ENCODE measurements at regions not wholly inside any gene's neighbourhood (a gene's known extent, or its start where the extent isn't known, plus 50 kb on each side); places are given as distances from the start of the nearest gene placed in this dataset.

DNA sequence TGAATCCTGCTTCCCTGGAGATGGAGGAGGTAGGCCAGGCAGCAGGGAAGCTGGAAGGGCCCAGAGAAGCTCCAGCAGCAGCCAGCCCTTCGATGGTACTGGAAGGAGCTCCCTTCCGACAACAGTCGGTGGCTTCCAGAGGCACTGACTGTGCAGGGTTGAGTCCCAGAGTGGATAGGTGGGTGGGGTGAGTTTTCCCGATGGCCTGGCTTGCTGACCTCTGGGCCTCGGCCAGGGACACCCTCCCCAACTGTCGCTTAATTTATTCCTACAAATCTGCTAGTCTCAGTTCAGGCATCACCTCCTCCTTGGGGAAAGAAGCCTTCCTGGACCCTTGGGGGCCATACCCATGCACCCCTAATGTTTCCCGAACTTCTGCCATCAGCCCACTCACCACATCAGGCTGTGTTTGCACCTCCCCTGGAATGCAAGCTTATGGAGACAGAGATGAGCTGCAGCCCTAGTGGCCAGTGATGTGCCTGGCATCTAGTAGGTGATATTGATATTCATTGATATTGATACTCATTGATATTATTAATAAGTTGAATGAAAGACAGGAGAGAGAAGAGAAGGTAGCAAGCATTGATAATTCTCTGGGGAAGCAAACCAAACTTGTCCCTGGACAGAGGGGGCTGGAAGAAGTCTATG lies 104.6 kb upstream of the BOD1 start:
- no peak for DNase-seq

DNA sequence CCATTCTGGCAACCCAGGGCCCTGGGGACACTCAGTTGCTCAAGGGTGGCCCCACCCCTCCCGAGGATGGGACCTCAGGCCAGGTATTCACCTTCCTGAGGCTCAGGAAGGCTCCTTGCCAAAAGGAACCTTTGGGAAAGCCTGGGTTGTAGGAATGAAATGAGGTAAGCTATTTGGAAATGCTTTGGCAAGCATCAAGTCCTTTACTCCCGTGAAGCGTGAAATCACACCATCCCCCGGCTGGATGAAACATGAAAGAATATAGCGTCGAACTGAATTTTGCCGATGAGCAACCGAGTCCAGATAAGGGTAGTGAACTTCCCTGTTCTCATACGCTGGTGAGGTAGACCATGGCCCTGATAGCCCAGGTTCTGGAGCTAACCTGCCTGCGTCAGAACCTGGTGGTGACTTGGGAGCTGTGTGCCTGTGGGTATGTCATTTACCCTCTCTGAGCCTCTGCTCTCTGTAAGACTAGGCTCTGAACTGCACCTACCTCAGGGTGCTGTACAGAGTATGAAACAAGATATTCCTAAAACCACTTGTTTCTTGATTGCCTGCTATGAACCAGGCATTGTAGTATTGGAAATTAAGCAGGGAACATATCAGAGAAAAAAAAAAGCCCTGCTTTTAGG lies 105.3 kb upstream of the BOD1 start:
- no peak for DNase-seq

DNA sequence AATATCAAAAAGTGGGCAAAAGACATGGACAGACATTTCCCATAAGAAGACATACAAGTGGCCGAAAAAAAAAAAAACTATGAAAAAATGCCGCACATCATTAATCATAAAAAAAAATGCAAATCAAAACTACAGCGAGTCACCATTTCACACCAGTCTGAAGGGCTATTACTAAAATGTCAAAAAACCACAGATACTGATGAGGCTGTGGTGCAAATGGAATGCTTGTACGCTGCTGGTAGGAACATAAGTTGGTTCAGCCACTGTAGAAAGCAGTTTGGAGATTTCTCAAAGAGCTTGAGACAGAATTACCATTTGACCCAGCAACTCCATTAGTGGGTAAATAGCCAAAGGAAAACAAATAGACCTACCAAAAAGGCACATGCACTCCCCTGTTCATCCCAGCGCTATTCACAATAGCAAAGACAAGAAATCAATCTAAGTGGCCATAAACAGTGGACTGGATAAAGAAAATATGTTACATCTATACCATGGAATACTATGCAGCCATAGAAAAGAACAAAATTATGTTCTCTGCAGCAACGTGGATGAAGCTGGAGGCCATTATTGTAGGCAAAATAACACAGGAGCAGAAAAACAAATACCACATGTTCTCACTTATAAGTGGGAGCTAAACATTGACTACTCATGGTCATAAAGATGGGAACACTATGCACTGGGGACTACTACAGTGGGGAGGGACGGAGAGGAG lies 110.6 kb upstream of the BOD1 start:
- DNase-seq, result no peak

DNA sequence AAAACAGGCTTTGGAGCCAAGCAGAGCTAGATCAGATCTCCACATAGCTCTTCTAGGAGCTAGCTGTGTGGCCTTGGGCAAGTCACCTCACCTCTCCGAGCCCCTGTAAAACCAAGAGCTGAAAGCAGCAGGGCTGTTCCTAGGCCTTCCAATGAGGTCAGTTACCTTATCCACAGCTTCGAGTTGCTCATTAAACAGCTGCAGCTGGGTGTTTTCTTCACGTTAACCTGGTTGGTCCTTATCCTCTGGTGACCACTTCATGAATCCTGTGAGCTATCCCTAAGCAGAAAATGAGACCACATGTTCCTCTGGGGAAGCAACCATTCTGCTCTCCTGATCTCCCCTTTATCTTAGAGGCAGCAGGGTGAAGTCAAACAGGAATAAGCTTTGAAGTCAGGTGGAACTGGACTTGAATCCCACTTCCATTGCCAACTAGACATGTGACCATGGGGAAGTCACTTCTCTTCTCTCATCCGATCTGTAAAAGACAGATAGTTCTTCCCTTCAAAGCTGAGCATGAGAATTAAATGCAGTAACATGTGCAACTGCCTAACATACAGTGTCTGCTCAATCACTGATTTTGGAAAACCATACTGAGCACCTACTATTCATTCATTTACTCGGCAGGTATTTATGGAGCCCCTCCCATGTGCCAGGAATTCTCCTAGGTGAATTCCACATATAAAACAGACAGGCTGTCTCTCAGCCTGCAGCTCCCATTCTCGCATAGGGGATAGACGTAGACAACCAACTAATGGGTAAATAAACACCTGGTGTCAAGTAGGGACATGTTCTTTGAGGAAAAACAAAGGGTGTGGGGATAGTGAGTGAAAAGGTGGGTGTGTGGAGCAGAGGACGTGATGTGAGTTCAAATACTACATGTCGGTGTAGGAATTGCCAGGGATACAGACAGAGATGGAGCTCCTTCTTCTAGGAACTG lies 111.7 kb upstream of the BOD1 start:
- DNase-seq, result no peak

DNA sequence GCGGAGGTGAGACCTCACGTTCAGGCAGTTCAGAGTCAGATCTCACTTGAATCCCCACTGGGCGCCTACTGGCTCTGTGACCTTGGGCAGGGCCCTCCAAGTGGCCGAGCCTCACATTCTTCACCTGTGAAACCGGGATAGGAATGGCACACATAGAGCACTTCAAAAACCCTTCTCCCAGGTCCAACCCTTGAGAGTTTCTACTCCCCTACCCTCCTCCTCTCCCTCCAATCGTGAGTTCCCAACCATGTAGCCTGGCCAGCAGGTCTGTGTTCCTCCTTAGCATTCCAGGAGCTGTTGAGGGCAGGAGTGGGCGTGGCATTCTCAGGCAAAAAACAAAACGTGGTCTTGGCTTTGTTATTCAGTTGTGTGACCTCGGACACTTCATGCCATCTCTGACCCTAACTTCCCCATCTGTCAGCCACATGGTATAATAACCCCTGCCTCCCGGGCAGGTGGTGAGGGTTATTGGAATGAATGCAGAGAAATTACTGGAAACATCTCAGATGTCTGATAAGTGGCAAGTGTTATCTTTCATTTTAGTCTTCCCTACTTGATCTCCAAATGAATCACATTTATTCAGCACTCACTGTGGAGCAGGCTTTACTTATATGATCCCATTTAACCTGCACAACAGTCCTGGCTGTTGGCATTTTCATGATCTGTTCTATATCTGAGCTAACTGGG lies 112.8 kb upstream of the BOD1 start:
- DNase-seq, result no peak

DNA sequence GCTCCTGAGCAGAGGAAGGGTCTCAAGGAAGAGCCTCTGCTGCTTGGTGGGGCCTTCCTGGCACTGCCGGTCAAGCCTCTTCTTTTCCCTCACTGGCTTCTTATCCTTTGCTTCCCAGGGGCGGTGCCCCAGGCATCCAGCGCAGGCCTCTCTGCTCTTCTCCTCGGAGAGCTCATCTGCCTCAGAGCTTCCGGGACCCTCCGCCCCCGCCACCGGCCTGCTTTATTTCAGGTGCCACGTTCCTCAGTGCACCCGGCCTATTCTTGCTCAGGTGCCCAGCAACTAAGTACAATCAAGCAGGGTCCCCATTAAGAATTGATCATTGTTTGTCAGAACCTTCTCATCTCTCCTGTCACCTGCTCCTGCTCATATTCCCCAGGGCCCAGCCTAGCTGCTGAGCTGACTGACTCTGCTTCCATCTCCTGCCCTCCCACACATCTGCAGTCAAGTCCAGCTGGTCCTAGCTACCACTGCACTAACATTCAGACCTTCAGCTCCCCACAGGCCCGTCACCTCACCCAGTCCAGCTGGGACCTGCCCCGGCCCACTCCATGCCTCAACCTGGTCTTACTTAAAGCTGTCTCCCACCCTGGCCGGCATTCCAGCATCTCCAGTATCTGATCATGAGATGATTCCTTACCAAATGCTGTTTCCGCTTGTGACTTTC lies 114.3 kb upstream of the BOD1 start:
- DNase-seq, result no peak

DNA sequence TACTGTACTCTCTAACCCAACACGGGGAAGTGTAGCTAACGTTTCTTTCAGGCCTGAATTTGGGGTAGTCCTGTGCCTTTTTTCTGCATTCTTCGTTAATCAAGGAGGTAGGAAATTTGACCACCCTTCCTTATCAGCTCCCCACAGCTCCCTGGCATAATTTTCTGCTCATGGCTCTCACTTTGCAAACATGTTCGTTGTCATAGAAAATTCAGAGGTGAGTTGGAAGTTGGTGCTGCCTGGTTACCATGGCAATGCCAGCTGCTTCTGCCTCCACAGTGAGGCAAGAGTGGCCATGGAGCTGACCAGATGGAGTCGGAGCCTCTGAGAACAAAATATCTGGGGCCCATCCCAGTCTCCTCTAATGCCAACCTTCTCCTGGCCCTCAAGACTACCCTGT lies 116.6 kb upstream of the BOD1 start:
- DNase-seq, result no peak

DNA sequence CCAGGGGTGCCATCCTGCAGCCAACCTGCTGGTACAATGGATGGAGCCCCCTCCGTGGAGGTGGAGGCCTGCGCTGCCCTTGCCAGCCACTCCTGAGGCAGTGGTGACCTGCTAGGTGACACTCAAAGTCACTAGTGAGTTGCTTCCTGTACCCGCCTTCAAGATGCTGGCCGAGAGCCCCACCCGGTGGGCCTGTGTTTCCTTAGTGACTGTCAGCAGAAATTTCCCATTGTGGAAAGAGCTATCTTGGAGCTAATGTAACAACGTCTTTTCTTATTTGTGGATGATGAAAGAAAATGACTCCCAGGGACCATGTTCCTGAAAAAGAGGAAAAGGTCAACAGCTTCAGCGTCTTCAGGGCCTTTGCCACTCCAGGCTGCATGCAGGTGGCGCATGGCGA lies 117.0 kb upstream of the BOD1 start:
- DNase-seq, result no peak

DNA sequence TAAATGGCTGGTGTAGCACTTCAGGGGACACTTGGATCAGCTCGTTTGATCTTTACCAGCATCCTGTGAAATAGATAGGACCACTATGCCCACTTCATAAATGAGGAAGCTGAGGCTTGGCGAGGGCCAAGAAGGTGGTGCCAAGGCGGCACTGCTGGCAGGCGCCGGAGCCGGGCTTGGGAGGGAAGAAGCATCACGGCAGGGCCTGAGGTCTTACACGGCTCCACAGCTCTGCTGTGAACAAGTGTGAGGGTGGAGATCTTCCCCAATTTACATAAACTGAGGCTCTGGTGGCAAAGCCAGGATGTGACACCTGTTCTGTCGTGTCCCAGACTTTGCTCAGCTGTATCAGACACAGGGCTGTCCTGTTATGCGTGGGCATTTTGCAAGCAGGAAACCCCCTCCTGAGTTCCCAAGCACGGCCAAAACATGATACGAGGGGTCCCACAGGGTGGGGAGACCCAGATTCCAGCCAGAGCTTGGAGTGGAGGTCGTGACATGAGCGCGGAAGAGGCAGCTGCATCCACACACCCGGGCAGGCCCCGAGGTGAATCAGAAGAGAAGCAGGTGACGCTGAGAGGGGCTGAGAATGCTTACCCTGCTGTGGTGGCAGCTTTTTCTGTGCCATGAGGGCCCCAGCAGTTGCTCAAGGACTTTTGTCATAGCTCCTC lies 117.5 kb upstream of the BOD1 start:
- DNase-seq, result no peak

DNA sequence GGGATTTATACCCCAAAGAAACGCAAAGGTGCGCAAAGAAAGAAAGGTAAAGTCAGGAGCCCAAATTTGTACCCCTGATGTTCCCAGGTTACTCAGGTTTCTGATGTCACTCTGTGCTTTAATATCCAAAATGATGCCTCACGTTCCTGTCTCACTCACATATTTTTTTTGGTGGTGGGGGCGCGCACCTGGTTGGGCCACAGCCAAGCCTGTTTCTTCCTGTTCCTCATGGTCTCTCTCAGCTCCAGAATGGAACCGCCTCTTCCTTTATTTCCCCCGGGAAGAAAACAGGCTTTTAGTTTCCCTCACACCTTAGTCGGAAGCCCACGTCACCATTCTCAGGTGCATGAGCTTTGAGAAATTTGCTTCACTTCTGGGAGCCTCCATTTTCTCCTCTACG lies 118.3 kb upstream of the BOD1 start:
- no peak for DNase-seq

DNA sequence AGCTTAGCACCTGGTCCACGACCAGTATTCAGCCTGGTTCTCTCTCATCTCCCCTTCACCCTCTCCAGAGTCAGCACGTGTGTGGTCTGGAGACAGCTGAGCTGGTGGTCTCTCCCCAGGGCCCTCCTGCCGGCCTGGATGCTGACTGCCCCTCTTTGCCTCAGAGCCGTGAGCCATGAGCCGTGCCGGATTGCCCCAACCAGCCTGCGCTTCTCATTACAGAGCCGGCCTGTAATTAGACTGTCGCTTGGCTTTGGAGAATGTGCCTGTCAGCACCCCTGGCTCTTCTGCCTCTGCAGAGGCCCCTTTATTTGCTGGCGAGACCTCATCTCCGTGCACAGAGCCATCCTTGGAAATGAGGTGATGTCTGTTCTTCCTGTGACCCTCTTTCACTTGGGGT lies 118.7 kb upstream of the BOD1 start:
- no peak for DNase-seq

DNA sequence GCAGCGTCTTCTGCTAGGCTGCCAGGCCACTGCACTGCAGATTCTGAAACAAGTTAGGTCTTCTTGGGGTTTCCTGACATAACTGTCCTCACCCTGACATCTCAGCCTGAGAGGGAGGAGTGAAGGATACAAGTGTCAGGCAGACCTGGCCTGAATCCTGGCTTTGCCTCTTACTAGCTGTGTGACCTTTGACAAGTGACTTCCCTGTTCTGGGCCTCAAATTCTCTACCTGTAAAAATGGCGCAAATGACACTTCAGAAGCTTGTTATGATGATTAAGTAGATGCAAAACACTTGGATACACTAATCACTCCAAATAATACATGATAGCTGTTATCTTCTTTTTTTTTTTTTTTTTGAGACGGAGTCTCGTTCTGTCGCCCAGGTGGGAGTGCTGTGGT lies 119.2 kb upstream of the BOD1 start:
- DNase-seq, result no peak

DNA sequence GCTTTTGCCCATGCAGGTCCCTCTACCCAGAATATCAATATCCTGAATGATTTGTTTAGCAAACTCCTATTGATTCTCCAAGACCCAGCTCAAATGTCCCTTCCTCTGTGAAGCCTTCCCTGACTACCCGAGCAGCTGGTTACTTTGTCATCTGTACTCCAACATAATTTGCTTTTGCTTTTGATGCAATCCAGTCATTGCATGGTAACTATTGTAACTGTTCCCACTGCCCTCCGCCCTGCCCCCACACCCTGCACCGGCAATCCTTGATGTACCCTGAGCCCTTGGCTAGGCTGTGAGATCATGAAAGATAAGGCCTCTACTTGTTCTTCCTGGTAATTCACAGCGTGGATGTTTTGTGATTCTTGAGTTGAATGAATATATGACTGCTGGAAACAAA lies 119.9 kb upstream of the BOD1 start:
- DNase-seq, result no peak

DNA sequence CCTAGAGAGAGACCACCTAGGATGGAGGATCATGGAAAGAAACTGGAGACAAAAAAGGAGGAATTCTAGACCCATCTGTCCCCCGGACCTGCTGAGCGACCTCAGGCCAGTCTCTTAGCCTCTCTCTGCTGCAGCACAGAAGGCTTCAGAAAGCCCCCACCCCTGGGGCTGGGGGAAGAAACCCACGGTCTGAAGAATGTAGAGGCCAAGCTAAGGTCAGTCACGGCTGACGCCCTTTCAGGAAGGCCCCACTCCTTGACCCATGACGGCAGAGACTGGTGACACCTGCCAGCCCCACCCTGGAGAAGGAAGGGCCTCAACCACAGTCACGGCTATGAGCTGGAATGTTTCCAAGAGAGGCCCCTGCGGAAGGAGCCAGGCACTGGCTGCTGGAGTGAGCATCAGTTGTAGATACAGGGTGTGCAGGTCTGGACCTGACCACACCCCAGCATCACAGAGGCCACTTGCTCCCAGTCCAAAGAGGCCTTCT lies 120.5 kb upstream of the BOD1 start:
- DNase-seq, result no peak

DNA sequence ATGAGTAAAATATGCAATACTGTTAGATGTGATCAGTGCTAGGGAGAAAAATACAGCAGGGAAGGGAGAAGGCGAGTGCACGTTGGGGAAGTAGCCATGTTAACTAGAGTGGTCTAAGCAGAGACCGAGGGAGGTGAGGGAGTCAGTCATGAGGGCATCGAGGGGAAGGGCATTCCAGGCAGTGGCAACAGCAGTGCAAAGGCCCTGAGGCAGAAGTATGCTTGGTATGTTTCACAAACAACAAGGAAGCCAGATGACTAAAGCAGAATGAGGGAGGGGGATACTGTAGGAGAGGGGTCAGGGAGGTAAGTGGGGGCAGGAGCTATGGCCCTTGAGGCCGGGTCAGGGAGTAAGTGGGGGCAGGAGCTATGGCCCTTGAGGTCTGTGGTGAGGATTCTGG lies 123.3 kb upstream of the BOD1 start:
- DNase-seq, result no peak

DNA sequence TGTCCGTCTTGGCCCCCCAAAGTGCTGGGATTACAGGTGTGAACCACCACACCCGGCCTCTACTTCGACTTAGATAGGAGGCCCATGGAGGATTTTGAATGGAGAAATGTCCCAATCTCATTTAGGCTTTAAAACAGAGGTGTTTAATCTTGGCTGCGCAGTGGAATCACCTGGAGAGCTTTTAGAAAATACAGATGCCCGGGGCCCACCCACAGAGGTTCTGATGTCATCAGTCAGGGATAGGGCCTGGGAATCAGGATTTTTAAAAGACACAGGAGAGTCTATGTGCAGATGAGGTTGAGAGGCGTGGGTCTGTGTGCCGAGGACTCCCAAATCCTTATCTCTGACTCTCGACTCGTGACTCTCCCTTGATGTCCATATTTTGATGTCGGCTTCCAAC lies 124.0 kb upstream of the BOD1 start:
- DNase-seq, result no peak

DNA sequence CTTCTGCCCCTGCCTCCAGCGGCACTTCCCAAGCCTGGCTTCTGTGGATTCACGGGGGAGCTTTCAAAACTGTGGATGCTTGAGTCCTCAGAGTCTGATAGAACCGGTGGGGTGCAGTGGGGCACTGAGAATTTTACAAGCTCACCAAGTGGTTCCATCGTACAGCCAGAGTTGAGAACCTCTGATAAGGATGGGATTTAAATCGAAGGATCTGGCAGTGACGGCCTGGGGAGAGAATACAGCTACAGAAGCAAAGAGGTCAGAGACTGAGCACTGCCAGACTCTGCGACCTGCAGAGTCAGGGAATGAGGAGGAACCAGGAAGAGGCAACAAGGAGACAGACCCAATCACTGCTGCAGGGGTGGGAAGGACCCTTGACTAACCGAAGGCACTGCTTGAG lies 124.6 kb upstream of the BOD1 start:
- DNase-seq, result no peak

DNA sequence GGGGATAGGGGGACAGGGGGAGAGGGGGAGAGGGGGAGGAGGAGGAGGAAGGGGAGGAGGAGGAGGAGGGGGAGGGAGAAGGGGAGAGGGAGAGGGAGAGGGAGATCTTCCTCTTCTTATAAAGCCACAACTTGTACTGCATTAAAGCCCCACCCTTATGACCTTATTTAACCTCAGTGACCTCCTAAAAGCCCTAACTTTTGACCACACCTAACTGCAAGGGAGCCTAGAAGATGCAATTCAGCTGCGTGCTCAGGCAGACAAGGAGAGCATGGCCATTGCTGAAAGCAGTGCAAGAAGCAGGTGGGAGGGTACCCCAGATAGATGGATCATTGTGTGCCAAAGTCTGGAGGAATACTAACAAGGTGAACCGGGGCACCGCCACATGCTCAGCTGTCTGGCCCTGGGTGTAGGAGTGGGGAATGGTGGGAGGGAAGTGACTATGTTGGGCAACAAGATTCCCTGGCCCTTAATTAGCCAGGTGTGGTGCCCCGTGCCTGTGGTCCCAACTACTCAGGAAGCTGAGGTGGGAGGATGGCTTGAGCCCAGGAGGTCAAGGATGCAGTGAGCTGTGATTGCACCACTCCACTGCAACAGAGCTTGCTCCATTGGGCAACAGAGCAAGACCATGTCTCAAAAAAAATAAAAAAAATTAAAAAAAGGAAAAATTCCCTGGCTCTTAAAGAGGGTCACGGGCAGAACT lies 125.4 kb upstream of the BOD1 start:
- DNase-seq, result no peak

DNA sequence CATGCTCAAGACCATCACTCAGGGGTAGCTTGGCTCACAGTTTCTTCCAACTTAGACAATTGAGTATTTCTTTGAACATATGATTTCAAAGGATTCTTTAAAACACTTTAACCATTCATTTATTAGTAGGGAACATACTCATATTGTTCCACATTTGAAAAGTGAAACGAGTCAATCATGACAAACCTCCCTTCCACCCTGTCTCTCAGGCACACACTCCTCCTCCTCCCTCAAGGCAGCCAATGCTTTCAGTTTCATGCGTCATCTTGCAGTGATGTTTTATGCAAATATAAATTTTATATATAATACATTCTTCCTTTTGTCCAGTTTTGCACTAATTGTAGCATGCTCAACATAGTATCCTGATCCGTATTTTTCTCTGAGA lies 126.0 kb upstream of the BOD1 start:
- DNase-seq, result no peak

DNA sequence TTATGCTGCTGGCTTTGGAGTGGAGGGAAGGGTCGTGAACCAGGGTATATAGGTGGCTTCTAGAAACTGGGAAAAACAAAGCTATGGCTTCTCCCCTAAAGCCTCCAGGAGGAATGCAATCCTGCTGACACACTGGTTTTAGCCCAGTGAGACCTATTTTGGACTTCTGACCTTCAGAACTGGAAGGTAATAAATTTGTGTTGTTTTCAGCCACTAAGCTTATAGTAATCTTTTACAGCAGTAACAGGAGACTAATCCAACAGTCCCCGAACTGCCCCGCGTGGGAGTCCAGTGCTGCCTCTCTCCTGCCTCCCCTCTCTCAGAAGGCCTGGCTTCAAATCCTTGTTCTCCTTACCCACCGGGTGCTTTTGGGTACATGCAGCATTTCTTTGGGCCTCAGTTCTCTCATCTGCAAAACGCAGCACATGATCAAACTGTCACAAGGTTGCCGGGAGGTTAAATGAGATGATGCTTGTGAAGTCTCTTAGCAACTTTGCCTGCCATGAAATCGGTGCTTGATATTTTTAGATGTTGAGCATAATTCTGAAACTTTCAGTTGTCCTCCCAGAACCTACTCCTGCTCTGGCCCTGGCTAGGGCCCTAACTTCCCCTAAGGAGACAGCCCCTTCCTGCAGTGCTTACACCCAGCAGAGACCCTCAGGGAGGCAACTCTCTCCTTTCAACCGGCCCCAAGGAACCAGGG lies 127.3 kb upstream of the BOD1 start:
- DNase-seq, result no peak

All from T-helper 1 cell (primary cell).